Erythroblast (primary cell): ENCODE measurements at regions not wholly inside any gene's neighbourhood (a gene's known extent, or its start where the extent isn't known, plus 50 kb on each side); places are given as distances from the start of the nearest gene placed in this dataset.

Experiments
- GATA1 ChIP-seq: IDR thresholded peaks from 2 replicates; pipeline ENCODE4 v1.6.1; 2011; ENCODE audit warnings: low read depth, mild to moderate bottlenecking, control low read depth, low read length, moderate library complexity
- POLR2A ChIP-seq: IDR thresholded peaks from 2 replicates; pipeline ENCODE4 v1.6.1; 2011; ENCODE audit warnings: mild to moderate bottlenecking, low read length

GRCh38 chr6:90859056-90859455 is 272.2 kb upstream of the MAP3K7 start:
- TF ChIP-seq POLR2A (no peak), GATA1 (no peak)
